HG03558 (cell line): ENCODE measurements at regions not wholly inside any gene's neighbourhood (a gene's known extent, or its start where the extent isn't known, plus 50 kb on each side); places are given as distances from the start of the nearest gene placed in this dataset.
"Not testable (repeated sequence)": the region's sequence is repeated elsewhere in the genome, so short reads cannot be mapped to it uniquely, and the experiment has no call there.

ENCODE experiments used
- ATAC-seq: cut with Tn5 transposase; IDR thresholded peaks from one replicate; pipeline ENCODE4 v1.9.1; 2021; ENCODE audit warnings: moderate number of reproducible peaks; ENCODE audit not compliant: unreplicated experiment; ENCODE audit errors: extremely low read depth

- not testable (repeated sequence) for ATAC-seq
These were observed 151.8 kb downstream of the DLL1 start for GRCh38 chr6:170139046-170139445.

GRCh38 chr6:170137911-170138910, 152.7 kb downstream of the DLL1 start:
- ATAC-seq = no peak

- no peak for ATAC-seq
These were observed 153.5 kb downstream of the DLL1 start for GRCh38 chr6:170137176-170137891.

GRCh38 chr6:170136541-170137175, 154.2 kb downstream of the DLL1 start:
- ATAC-seq = no peak

GRCh38 chr6:170135821-170136471, 154.9 kb downstream of the DLL1 start:
- no peak for ATAC-seq

- ATAC-seq = no peak
These were observed 155.4 kb downstream of the DLL1 start for GRCh38 chr6:170135461-170135820.

GRCh38 chr6:170134471-170135440, 156.1 kb downstream of the DLL1 start:
- ATAC-seq = no peak

- ATAC-seq = no peak
These were observed 156.8 kb downstream of the DLL1 start for GRCh38 chr6:170134031-170134470.

GRCh38 chr6:170132561-170132991, 158.3 kb downstream of the DLL1 start:
- no peak for ATAC-seq

- ATAC-seq = no peak
These were observed 158.8 kb downstream of the DLL1 start for GRCh38 chr6:170132011-170132521.

- no peak for ATAC-seq
These were observed 159.5 kb downstream of the DLL1 start for GRCh38 chr6:170131351-170131750.

GRCh38 chr6:170130771-170131241, 160.1 kb downstream of the DLL1 start:
- ATAC-seq = no peak

- no peak for ATAC-seq
These were observed 160.7 kb downstream of the DLL1 start for GRCh38 chr6:170130201-170130621.

- ATAC-seq = no peak
These were observed 161.1 kb downstream of the DLL1 start for GRCh38 chr6:170129691-170130171.

GRCh38 chr6:170128811-170129681, 161.8 kb downstream of the DLL1 start:
- no peak for ATAC-seq

GRCh38 chr6:170128346-170128745, 162.5 kb downstream of the DLL1 start:
- no peak for ATAC-seq

GRCh38 chr6:170127151-170127550, 163.7 kb downstream of the DLL1 start:
- no peak for ATAC-seq
